Activated B cell treated with CpG ODN at 0.5 μM for 24 hours (primary cell): ENCODE measurements at regions not wholly inside any gene's neighbourhood (a gene's known extent, or its start where the extent isn't known, plus 50 kb on each side); places are given as distances from the start of the nearest gene placed in this dataset.

Experiments used
- ATAC-seq: fragments of 200-7000 bp; cut with Tn5 transposase; one replicate; pipeline ENCODE4 v1.10.0; 2021; ENCODE audit warnings: low read depth, mild to moderate bottlenecking, moderate library complexity
- CTCF ChIA-PET: fragments of 350-600 bp; sonication (Branson Sonifier 250); formaldehyde crosslinking; loops from one replicate; lab custom pipeline; 2021; ENCODE audit warnings: antibody characterized with exemption; lab: Charles Lee
- POLR2A ChIA-PET: fragments of 350-600 bp; sonication (Branson Sonifier 250); formaldehyde crosslinking; loops from one replicate; lab custom pipeline; 2021; ENCODE audit warnings: antibody characterized with exemption; lab: Charles Lee
- DNase-seq: peaks from one replicate; pipeline ENCODE4 v3.0.0; 2022
- H3K27ac Mint-ChIP-seq: one replicate; pipeline ENCODE4 v1.8.0; 2020; ENCODE audit warnings: mixed read lengths
- H3K27me3 Mint-ChIP-seq: one replicate; pipeline ENCODE4 v1.8.0; 2021; ENCODE audit warnings: mixed read lengths
- H3K36me3 Mint-ChIP-seq: one replicate; pipeline ENCODE4 v1.8.0; 2021; ENCODE audit warnings: low read depth, mixed read lengths
- H3K4me1 Mint-ChIP-seq: one replicate; pipeline ENCODE4 v1.8.0; 2021; ENCODE audit warnings: mixed read lengths
- H3K4me3 Mint-ChIP-seq: one replicate; pipeline ENCODE4 v1.8.0; 2020; ENCODE audit warnings: mild to moderate bottlenecking, mixed read lengths
- H3K9me3 Mint-ChIP-seq: one replicate; pipeline ENCODE4 v1.8.0; 2020; ENCODE audit warnings: mixed read lengths
- intact Hi-C: fragments of 100-400 bp; cut with micrococcal nuclease; formaldehyde crosslinking; loops from one replicate; pipeline ENCODE4 v1.15.1; 2024
- TF ChIP-seq, protein P1 (sequence below): fragments of 200-600 bp; IDR thresholded peaks from one replicate; pipeline ENCODE4 v1.8.0; 2022; ENCODE audit warnings: antibody characterized with exemption, mild to moderate bottlenecking

DNA sequence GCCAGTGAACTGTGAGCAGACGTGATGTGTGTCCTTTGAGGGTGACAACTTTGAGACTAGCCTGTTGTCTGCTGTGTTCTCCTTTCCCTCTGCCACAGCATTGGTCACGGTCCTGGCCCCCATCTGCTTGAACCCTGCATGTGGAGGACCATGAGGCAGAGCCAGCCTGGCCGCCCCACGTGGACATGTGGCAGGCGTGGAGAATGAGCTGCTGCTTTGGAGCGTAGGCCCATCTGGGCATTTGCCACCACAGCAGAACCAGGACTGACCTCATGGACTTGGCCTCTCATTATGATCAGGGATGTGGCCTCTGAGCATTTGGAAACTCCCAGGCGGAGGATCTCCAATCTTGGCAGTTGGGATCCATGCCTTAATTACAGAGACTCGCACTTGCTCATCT is 448.5 kb downstream of the TCERG1L start:
- no peak overlapping the region for H3K27ac Mint-ChIP-seq
- TF ChIP-seq, protein P1, sequence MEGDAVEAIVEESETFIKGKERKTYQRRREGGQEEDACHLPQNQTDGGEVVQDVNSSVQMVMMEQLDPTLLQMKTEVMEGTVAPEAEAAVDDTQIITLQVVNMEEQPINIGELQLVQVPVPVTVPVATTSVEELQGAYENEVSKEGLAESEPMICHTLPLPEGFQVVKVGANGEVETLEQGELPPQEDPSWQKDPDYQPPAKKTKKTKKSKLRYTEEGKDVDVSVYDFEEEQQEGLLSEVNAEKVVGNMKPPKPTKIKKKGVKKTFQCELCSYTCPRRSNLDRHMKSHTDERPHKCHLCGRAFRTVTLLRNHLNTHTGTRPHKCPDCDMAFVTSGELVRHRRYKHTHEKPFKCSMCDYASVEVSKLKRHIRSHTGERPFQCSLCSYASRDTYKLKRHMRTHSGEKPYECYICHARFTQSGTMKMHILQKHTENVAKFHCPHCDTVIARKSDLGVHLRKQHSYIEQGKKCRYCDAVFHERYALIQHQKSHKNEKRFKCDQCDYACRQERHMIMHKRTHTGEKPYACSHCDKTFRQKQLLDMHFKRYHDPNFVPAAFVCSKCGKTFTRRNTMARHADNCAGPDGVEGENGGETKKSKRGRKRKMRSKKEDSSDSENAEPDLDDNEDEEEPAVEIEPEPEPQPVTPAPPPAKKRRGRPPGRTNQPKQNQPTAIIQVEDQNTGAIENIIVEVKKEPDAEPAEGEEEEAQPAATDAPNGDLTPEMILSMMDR, result no peak
- ATAC-seq, result no peak
- POLR2A ChIA-PET, result no interaction called here
- H3K36me3 Mint-ChIP-seq, result no peaks in the 10 kb centered on the region
- no peaks in the 10 kb centered on the region for H3K27me3 Mint-ChIP-seq
- no peaks in the 10 kb centered on the region for H3K4me1 Mint-ChIP-seq
- H3K4me3 Mint-ChIP-seq, result no peak overlapping the region
- no peak for DNase-seq
- CTCF ChIA-PET, result no interaction called here
- intact Hi-C loops, result no loop called here
- H3K9me3 Mint-ChIP-seq, result no peaks in the 10 kb centered on the region

DNA sequence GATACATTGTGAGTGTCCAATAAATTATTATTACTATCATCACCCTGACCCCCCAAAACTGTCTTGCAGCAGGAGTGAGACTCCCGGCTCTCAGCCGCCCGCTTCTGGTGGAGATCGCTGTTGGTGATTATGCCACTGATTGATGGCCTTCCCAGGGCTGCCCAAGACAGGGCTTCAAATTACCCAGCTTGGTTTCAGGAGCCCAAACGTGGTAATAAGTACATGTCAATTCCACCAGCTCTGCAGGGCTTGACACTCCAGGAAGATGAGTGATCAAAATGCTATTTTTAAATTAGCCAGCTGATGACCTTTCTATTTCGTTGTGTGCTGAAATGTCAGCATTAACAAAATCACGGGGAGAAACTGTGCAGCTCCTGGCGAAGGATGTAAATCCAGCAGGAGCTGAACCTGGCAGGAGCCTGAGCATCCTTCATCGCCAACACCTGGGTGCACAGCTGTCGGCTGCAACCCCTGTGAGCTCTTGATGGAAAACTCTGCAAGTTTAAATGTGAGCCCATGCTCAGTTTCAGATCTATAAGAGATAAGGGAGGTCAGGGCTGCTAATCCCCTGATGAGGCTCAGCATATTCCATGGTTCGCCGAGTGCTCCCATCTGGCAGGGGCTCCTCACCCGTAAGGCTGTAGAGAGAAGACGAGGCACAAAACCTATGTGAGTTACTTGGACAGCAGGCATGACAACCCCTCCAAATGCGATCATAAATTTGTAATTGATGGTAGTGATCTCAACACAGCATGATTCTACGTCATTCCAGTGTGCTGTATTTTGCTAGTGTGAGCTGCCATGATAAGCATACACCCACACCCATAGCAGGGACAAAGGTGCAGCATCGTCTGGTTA is 446.3 kb downstream of the TCERG1L start:
- Mint-ChIP-seq H3K27me3 (no peaks in the 10 kb centered on the region), H3K9me3 (peaks cover 5% of the 10 kb centered on the region), H3K27ac (no peak overlapping the region), H3K4me3 (no peak overlapping the region), H3K36me3 (no peaks in the 10 kb centered on the region), H3K4me1 (no peaks in the 10 kb centered on the region)
- ChIA-PET POLR2A (no interaction called here), CTCF (no interaction called here)
- ATAC-seq (no peak), DNase-seq (no peak)
- TF ChIP-seq, protein P1, result no peak
- intact Hi-C loops, result no loop called here

DNA sequence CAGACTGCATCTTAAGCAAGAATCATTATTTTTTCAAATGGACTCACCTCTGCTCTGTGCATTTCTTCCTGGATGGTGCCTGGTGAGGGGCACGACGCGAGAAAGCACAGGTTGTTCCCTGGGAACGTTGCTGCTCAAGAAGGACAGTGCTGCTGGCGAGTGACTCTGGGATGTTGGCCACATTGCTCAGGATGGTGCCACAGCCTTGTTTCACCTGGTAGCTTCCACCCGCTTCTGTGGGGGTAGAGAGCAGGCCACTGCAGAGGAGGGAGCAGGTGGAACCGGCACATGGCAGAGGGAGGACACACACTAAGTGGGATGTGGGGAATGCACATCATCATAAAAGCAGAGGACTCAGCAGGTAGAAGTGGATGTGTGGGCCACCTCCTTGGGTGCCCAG is 444.7 kb downstream of the TCERG1L start:
- TF ChIP-seq, protein P1, result no peak
- no peaks in the 10 kb centered on the region for H3K27me3 Mint-ChIP-seq
- H3K4me3 Mint-ChIP-seq, result no peak overlapping the region
- H3K27ac Mint-ChIP-seq, result no peak overlapping the region
- no peaks in the 10 kb centered on the region for H3K36me3 Mint-ChIP-seq
- peaks cover 5% of the 10 kb centered on the region for H3K9me3 Mint-ChIP-seq
- ChIA-PET CTCF (no interaction called here), POLR2A (no interaction called here)
- no peak for DNase-seq
- intact Hi-C loops, result no loop called here
- no peak for ATAC-seq
- H3K4me1 Mint-ChIP-seq, result no peaks in the 10 kb centered on the region

DNA sequence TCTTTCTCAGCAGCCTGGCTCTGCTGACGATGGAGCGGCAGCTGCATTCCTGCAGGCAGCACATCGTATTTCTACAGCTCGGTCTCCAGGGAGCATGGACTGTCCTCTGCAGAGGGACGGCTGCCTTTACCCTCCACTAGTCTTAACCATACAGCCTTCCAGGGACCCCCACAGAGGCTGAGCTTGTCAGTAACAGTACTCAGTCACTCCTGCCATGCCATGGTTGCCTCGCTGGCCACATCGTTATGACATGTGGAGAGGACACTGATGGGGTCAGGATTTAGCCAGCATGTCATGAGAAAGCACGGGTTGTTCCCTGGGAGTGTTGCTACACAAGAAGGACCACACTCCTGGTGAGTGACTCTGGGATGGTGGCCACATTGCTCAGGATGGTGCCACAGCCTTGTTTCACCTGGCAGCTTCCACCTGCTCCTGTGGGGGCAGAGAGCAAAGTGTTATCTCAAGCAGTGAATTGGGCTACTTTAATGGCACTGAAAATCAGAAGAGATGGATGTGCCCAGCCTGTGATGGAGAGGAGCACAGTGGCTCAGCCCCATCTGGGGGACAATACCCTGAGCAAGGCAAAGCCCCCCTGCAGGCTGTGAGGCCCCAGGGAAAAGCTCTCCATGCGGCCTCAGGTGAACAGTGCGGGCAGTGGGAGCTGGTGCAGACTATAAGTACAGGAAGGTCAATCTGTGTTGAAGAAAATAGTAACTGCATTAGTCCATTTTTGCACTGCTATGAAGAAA is 443.9 kb downstream of the TCERG1L start:
- no peak for DNase-seq
- Mint-ChIP-seq H3K27ac (no peak overlapping the region), H3K9me3 (peaks cover 5% of the 10 kb centered on the region), H3K36me3 (no peaks in the 10 kb centered on the region), H3K27me3 (no peaks in the 10 kb centered on the region), H3K4me1 (no peaks in the 10 kb centered on the region), H3K4me3 (no peak overlapping the region)
- TF ChIP-seq, protein P1, result no peak
- intact Hi-C loops, result no loop called here
- POLR2A ChIA-PET, result no interaction called here
- CTCF ChIA-PET, result no interaction called here
- no peak for ATAC-seq

DNA sequence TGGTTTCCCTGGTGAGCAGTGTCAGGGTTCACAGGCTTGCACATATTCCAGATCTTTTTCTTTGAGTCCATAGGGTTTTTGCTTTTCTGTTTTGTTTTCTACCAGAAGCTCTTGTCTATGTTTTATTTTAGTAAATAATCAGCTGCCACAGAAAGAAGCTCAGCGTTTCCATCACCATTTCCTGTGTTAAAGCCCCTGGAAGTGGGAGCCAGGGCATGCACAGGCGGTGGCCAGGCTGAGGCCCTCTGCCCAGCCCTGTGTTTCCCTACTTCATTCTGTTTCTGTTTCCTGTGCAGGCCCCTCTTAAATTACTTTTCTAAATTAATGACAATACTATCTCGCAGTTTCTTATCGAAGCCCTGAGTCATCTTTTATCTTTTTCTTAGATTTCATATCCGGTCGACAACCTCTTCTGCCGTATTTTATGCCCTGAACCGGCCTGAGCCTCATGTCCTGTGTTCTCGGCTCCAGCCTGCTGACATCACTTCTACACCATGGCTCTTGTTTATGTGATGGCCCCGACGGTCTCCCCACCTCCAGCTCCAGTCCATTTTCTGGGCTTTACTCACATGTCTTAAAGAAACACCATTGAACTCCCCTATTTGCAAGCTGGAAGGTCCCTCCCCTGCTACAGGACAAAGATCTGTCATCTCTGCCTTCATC is 442.2 kb downstream of the TCERG1L start:
- no peaks in the 10 kb centered on the region for H3K36me3 Mint-ChIP-seq
- ChIA-PET CTCF (no interaction called here), POLR2A (no interaction called here)
- H3K9me3 Mint-ChIP-seq, result peaks cover 5% of the 10 kb centered on the region
- no peak for ATAC-seq
- H3K27me3 Mint-ChIP-seq, result no peaks in the 10 kb centered on the region
- no peak for DNase-seq
- H3K4me1 Mint-ChIP-seq, result no peaks in the 10 kb centered on the region
- TF ChIP-seq, protein P1, result no peak
- H3K27ac Mint-ChIP-seq, result no peak overlapping the region
- intact Hi-C loops, result no loop called here
- H3K4me3 Mint-ChIP-seq, result no peak overlapping the region
